Testis (tissue), 2 donors: ENCODE measurements at regions not wholly inside any gene's neighbourhood (a gene's known extent, or its start where the extent isn't known, plus 50 kb on each side); places are given as distances from the start of the nearest gene placed in this dataset.

Experiments used
- DNase-seq: peaks from one replicate; pipeline ENCODE4 v3.0.0-alpha.2; 2019
- H3K27ac ChIP-seq, 2 donors: fragments of 200-600 bp; sonication (generic); one replicate each; pipeline ENCODE4 v1.5.1; 2019
- H3K27me3 ChIP-seq: fragments of 200-600 bp; sonication (generic); one replicate; pipeline ENCODE4 v1.5.1; 2019
- H3K36me3 ChIP-seq: fragments of 200-600 bp; sonication (generic); one replicate; pipeline ENCODE4 v1.5.1; 2017; ENCODE audit warnings: low read depth; ENCODE audit errors: missing control alignments
- H3K4me1 ChIP-seq: fragments of 200-600 bp; sonication (generic); one replicate; pipeline ENCODE4 v1.5.1; 2019
- H3K4me3 ChIP-seq, 2 donors: fragments of 200-600 bp; sonication (generic); one replicate each; pipeline ENCODE4 v1.5.1; 2017 to 2019
- H3K9me3 ChIP-seq: fragments of 200-600 bp; sonication (generic); one replicate; pipeline ENCODE4 v1.5.1; 2017
- CTCF ChIP-seq, 3 experiments: fragments of 450-650 bp in 2 of 3; fragments of 200-600 bp in 1 of 3; sonication (generic) in 1 of 3; IDR thresholded peaks; one replicate each; pipeline ENCODE4 v1.5.1; 2016 to 2019; ENCODE audit warnings: antibody characterized with exemption in 3 of 3, mild to moderate bottlenecking in 2 of 3, moderate library complexity in 1 of 3
- POLR2A ChIP-seq: fragments of 450-650 bp; IDR thresholded peaks from one replicate; pipeline ENCODE4 v1.6.1; 2017; ENCODE audit warnings: antibody characterized with exemption, mild to moderate bottlenecking, moderate library complexity
- WGBS, 2 donors: methylation state at CpG; one replicate each; pipeline ENCODE4 v1.1.5; 2018; 5-methylcytosine and 5-hydroxymethylcytosine counted together
- intact Hi-C: fragments of 100-400 bp; cut with DNase I; formaldehyde crosslinking; loops from one replicate; pipeline ENCODE4 v1.15.1; 2023; ENCODE audit warnings: low total_unique reads

- intact Hi-C loops, result no loop called here
- no peaks in the 10 kb centered on the region for H3K36me3 ChIP-seq
- DNase-seq, result no peak
- no peaks in the 10 kb centered on the region for H3K9me3 ChIP-seq
- no peak overlapping the region for H3K4me3 ChIP-seq
- 78 to 81% methylated on average over 2 of the region's 2 CpGs for WGBS, 2 donors
- H3K27ac ChIP-seq, result no peak overlapping the region
- TF ChIP-seq POLR2A, result no peak
- no peak for TF ChIP-seq CTCF (IDR thresholded peaks at IDR 0.05)
- H3K4me1 ChIP-seq, result no peaks in the 10 kb centered on the region
- no peaks in the 10 kb centered on the region for H3K27me3 ChIP-seq
Measured at GRCh38 chr2:30055548-30055947, 91.3 kb upstream of the YPEL5 start.

GRCh38 chr2:30060562-30060961 is 86.2 kb upstream of the YPEL5 start:
- WGBS, 2 donors, result 80 to 91% methylated on average over 2 to 5 of the region's 5 CpGs
- no peaks in the 10 kb centered on the region for H3K27me3 ChIP-seq
- H3K27ac ChIP-seq, result no peak overlapping the region
- no peaks in the 10 kb centered on the region for H3K9me3 ChIP-seq
- H3K4me3 ChIP-seq, result no peak overlapping the region
- H3K4me1 ChIP-seq, result no peaks in the 10 kb centered on the region
- no peak for TF ChIP-seq CTCF (IDR thresholded peaks at IDR 0.05)
- TF ChIP-seq POLR2A, result no peak
- intact Hi-C loops, result no loop called here
- no peak for DNase-seq
- H3K36me3 ChIP-seq, result no peaks in the 10 kb centered on the region

GRCh38 chr2:30068067-30068466 is 78.7 kb upstream of the YPEL5 start:
- no peaks in the 10 kb centered on the region for H3K9me3 ChIP-seq
- DNase-seq, result no peak
- H3K4me1 ChIP-seq, result no peaks in the 10 kb centered on the region
- H3K27me3 ChIP-seq, result no peaks in the 10 kb centered on the region
- intact Hi-C loops, result no loop called here
- no peak overlapping the region for H3K27ac ChIP-seq
- TF ChIP-seq CTCF (IDR thresholded peaks at IDR 0.05), result no peak
- TF ChIP-seq POLR2A, result no peak
- H3K36me3 ChIP-seq, result no peaks in the 10 kb centered on the region
- no peak overlapping the region for H3K4me3 ChIP-seq

- no peaks in the 10 kb centered on the region for H3K9me3 ChIP-seq
- H3K27me3 ChIP-seq, result no peaks in the 10 kb centered on the region
- TF ChIP-seq POLR2A (no peak), CTCF (IDR thresholded peaks at IDR 0.05) (peak; percentile 24 to 62 (median 57))
- intact Hi-C loops, result no loop called here
- no peaks in the 10 kb centered on the region for H3K36me3 ChIP-seq
- no peak overlapping the region for H3K4me3 ChIP-seq
- no peak overlapping the region for H3K27ac ChIP-seq
- no peaks in the 10 kb centered on the region for H3K4me1 ChIP-seq
- 29 to 45% methylated on average over 10 of the region's 10 CpGs for WGBS, 2 donors
- peak; percentile 89 for DNase-seq
Measured at GRCh38 chr2:30072250-30072842, 74.5 kb upstream of the YPEL5 start.

GRCh38 chr2:30073523-30073922 is 73.3 kb upstream of the YPEL5 start:
- 77% methylated on average over 4 of the region's 4 CpGs for WGBS, 2 donors
- no peaks in the 10 kb centered on the region for H3K9me3 ChIP-seq
- DNase-seq, result no peak
- H3K4me3 ChIP-seq, result no peak overlapping the region
- H3K27ac ChIP-seq, result no peak overlapping the region
- intact Hi-C loops, result no loop called here
- TF ChIP-seq CTCF (IDR thresholded peaks at IDR 0.05), result no peak
- TF ChIP-seq POLR2A, result no peak
- H3K27me3 ChIP-seq, result no peaks in the 10 kb centered on the region
- H3K4me1 ChIP-seq, result no peaks in the 10 kb centered on the region
- H3K36me3 ChIP-seq, result no peaks in the 10 kb centered on the region
